SK-N-SH (cell line): ENCODE measurements at regions not wholly inside any gene's neighbourhood (a gene's known extent, or its start where the extent isn't known, plus 50 kb on each side); places are given as distances from the start of the nearest gene placed in this dataset.

Experiments used
- CTCF ChIA-PET: fragments of 300-600, 350-600 bp; formaldehyde crosslinking; extraction: SDS; loops from one replicate; lab custom pipeline; 2021; lab: Yijun Ruan, JAX
- POLR2A ChIA-PET: fragments of 350-600 bp; sonication (Branson Sonifier 250); formaldehyde crosslinking; extraction: SDS; loops from one replicate; lab custom pipeline; 2020; ENCODE audit warnings: antibody characterized with exemption, inconsistent platforms; lab: Yijun Ruan, JAX
- DNase-seq: peaks from one replicate; pipeline ENCODE4 v3.0.0; 2012
- H2AFZ ChIP-seq: fragments of 200-600 bp; sonication (generic); 2 replicates; pipeline ENCODE4 v1.8.1; 2016; ENCODE audit warnings: antibody characterized with exemption, mild to moderate bottlenecking, low read depth
- H3F3A ChIP-seq: fragments of 200-600 bp; sonication (generic); replicated peaks from 2 replicates; pipeline ENCODE3; 2016; ENCODE audit warnings: antibody characterized with exemption, mild to moderate bottlenecking; ENCODE audit not compliant: insufficient read depth
- H3K27ac ChIP-seq, 2 experiments: fragments of 200-500 bp in 1 of 2; fragments of 200-600 bp in 1 of 2; sonication (Bioruptor generic) in 1 of 2; sonication (generic), shearing (Covaris generic) in 1 of 2; 2 replicates each; pipeline versions ENCODE4 v1.5.1 to v1.6.1; 2014 to 2016; ENCODE audit warnings: low read depth in 2 of 2, inconsistent platforms in 1 of 2, low read length in 1 of 2, mild to moderate bottlenecking in 1 of 2, mixed read lengths in 1 of 2
- H3K27me3 ChIP-seq: fragments of 200-600 bp; sonication (generic), shearing (Covaris generic); 2 replicates; pipeline ENCODE4 v1.6.1; 2016; ENCODE audit warnings: mixed run types; ENCODE audit not compliant: insufficient read depth
- H3K36me3 ChIP-seq, 2 experiments: fragments of 200-500 bp in 1 of 2; fragments of 200-600 bp in 1 of 2; sonication (Bioruptor generic) in 1 of 2; sonication (generic) in 1 of 2; replicated peaks in 1 of 2; 2 replicates each; pipeline versions ENCODE3 to v1.5.1; 2014 to 2016; ENCODE audit warnings: low read length in 1 of 2, mild to moderate bottlenecking in 1 of 2; ENCODE audit not compliant: insufficient read depth in 2 of 2, control insufficient read depth in 1 of 2
- H3K4me1 ChIP-seq, 2 experiments: fragments of 200-500 bp in 1 of 2; fragments of 200-600 bp in 1 of 2; sonication (Bioruptor generic) in 1 of 2; sonication (generic), shearing (Covaris generic) in 1 of 2; 2 replicates each; pipeline versions ENCODE4 v1.5.1 to v1.6.1; 2014 to 2016; ENCODE audit warnings: low read depth in 1 of 2, low read length in 1 of 2, mixed run types in 1 of 2; ENCODE audit not compliant: insufficient read depth in 2 of 2, control insufficient read depth in 1 of 2
- H3K4me2 ChIP-seq: fragments of 200-600 bp; sonication (generic), shearing (Covaris generic); 2 replicates; pipeline ENCODE4 v1.6.1; 2017; ENCODE audit warnings: mixed run types
- H3K4me3 ChIP-seq, 2 experiments: fragments of 200-500 bp in 1 of 2; fragments of 200-600 bp in 1 of 2; sonication (Bioruptor generic) in 1 of 2; sonication (generic), shearing (Covaris generic) in 1 of 2; 2 replicates each; pipeline versions ENCODE4 v1.5.1 to v1.8.1; 2014 to 2016; ENCODE audit warnings: low read depth in 2 of 2, inconsistent platforms in 1 of 2, low read length in 1 of 2, mild to moderate bottlenecking in 1 of 2, mixed read lengths in 1 of 2, moderate library complexity in 1 of 2
- H3K79me2 ChIP-seq: fragments of 200-600 bp; sonication (generic); 2 replicates; pipeline ENCODE4 v1.8.1; 2017; ENCODE audit warnings: mild to moderate bottlenecking; ENCODE audit not compliant: insufficient read depth
- H3K9ac ChIP-seq: fragments of 200-600 bp; sonication (generic); 2 replicates; pipeline ENCODE4 v1.6.1; 2017; ENCODE audit warnings: mixed run types
- H3K9me2 ChIP-seq: fragments of 200-600 bp; sonication (generic); 2 replicates; pipeline ENCODE4 v1.6.1; 2017; ENCODE audit warnings: mixed run types
- H3K9me3 ChIP-seq: fragments of 200-600 bp; sonication (generic); 2 replicates; pipeline ENCODE4 v1.6.1; 2017; ENCODE audit warnings: mixed run types, mild to moderate bottlenecking, moderate library complexity
- H4K20me1 ChIP-seq: fragments of 200-600 bp; sonication (generic); 2 replicates; pipeline ENCODE4 v1.6.1; 2017; ENCODE audit warnings: mild to moderate bottlenecking, mixed run types; ENCODE audit not compliant: insufficient read depth
- EP300 ChIP-seq, 2 experiments: IDR thresholded peaks; 2 replicates each; pipeline versions ENCODE4 v1.4.0 to v1.6.1; 2012; ENCODE audit warnings: borderline replicate concordance in 1 of 2, low read depth in 1 of 2, low read length in 1 of 2
- GABPA ChIP-seq: IDR thresholded peaks from 2 replicates; pipeline ENCODE4 v1.4.0; 2012; ENCODE audit warnings: low read depth, mild to moderate bottlenecking
- JUND ChIP-seq: IDR thresholded peaks from 2 replicates; pipeline ENCODE4 v1.4.0; 2012
- RAD21 ChIP-seq: IDR thresholded peaks from 2 replicates; pipeline ENCODE4 v1.6.1; 2012; ENCODE audit warnings: mild to moderate bottlenecking, low read length
- RFX5 ChIP-seq: IDR thresholded peaks from 2 replicates; pipeline ENCODE4 v1.6.1; 2012; ENCODE audit warnings: mild to moderate bottlenecking, improper control_type of control experiment, low read length
- SIN3A ChIP-seq: IDR thresholded peaks from 2 replicates; pipeline ENCODE4 v1.6.1; 2012; ENCODE audit warnings: low read depth, mild to moderate bottlenecking, low read length, moderate library complexity, borderline replicate concordance
- TAF1 ChIP-seq: IDR thresholded peaks from 2 replicates; pipeline ENCODE4 v1.6.1; 2012; ENCODE audit warnings: low read depth, mild to moderate bottlenecking, low read length, moderate library complexity, borderline replicate concordance
- YY1 ChIP-seq: IDR thresholded peaks from 2 replicates; pipeline ENCODE4 v1.4.0; 2012; ENCODE audit warnings: low read depth, mild to moderate bottlenecking
- WGBS: methylation state at CpG from one replicate; pipeline ENCODE4 v1.1.6; 2017; ENCODE audit warnings: low lambda C conversion rate; 5-methylcytosine and 5-hydroxymethylcytosine counted together
- TF ChIP-seq, protein P1 (sequence below): fragments of 150-350 bp; IDR thresholded peaks from 2 replicates; pipeline ENCODE4 v1.6.1; 2017; ENCODE audit warnings: antibody characterized with exemption, low read length, low read depth, borderline replicate concordance
- TF ChIP-seq, protein P2 (sequence below): fragments of 200-600 bp; sonication (generic); IDR thresholded peaks from 2 replicates; pipeline ENCODE4 v1.6.1; 2017; ENCODE audit warnings: antibody characterized with exemption, mild to moderate bottlenecking, moderate library complexity
- TF ChIP-seq, protein P3 (sequence below): IDR thresholded peaks from 2 replicates; pipeline ENCODE4; 2012

DNA sequence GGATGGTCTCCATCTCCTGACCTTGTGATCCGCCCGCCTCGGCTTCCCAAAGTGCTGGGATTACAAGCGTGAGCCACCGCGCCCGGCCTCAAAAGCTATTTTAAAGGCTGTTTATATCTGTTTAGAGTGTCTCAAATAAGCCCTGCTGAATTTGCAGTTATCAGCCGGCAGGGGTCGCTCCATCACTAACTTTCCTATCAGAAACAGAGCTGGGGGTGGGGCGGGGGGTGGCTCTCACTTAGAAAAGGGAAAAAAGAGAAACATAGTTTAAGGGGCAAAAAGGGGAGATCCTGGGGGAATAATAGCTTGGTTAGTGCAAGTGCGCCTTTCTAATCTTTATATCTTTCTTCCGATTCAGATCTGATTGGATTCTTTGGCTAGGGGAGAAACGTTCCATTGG is 450.7 kb downstream of the UBE2NL start:
- Histone ChIP-seq H3K4me1 (no peaks in the 10 kb centered on the region), H2AFZ (no peak overlapping the region), H3K9me3 (no peaks in the 10 kb centered on the region), H3F3A (no peaks in the 10 kb centered on the region), H3K36me3 (no peaks in the 10 kb centered on the region), H3K4me2 (no peak overlapping the region), H3K4me3 (no peak overlapping the region), H3K27ac (no peak overlapping the region), H3K9me2 (no peaks in the 10 kb centered on the region), H3K9ac (no peak overlapping the region), H3K27me3 (no peaks in the 10 kb centered on the region), H4K20me1 (no peaks in the 10 kb centered on the region), H3K79me2 (no peaks in the 10 kb centered on the region)
- POLR2A ChIA-PET = no interaction called here
- CTCF ChIA-PET = interaction anchor here (0.7 to 1.4 kb wide), 4 partner anchors 14 to 564 kb away, joined by 3 to 4 read pairs (median 4); no protein-coding TSS in a partner anchor
- peak; percentile 1 for DNase-seq
- WGBS = 47% methylated on average over 13 of the region's 13 CpGs
- peak; percentile 37; the same call in 1 of the 2 replicates for TF ChIP-seq RAD21
- TF ChIP-seq EP300 (IDR thresholded peaks at IDR 0.05; ENCODE audit: borderline replicate concordance in 1 of 2, low read depth in 1 of 2, low read length in 1 of 2) = no peak
- TF ChIP-seq TAF1 = no peak
- TF ChIP-seq, protein P1, sequence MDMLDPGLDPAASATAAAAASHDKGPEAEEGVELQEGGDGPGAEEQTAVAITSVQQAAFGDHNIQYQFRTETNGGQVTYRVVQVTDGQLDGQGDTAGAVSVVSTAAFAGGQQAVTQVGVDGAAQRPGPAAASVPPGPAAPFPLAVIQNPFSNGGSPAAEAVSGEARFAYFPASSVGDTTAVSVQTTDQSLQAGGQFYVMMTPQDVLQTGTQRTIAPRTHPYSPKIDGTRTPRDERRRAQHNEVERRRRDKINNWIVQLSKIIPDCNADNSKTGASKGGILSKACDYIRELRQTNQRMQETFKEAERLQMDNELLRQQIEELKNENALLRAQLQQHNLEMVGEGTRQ = no peak
- no peak for TF ChIP-seq YY1
- no peak for TF ChIP-seq SIN3A
- TF ChIP-seq, protein P2, sequence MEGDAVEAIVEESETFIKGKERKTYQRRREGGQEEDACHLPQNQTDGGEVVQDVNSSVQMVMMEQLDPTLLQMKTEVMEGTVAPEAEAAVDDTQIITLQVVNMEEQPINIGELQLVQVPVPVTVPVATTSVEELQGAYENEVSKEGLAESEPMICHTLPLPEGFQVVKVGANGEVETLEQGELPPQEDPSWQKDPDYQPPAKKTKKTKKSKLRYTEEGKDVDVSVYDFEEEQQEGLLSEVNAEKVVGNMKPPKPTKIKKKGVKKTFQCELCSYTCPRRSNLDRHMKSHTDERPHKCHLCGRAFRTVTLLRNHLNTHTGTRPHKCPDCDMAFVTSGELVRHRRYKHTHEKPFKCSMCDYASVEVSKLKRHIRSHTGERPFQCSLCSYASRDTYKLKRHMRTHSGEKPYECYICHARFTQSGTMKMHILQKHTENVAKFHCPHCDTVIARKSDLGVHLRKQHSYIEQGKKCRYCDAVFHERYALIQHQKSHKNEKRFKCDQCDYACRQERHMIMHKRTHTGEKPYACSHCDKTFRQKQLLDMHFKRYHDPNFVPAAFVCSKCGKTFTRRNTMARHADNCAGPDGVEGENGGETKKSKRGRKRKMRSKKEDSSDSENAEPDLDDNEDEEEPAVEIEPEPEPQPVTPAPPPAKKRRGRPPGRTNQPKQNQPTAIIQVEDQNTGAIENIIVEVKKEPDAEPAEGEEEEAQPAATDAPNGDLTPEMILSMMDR = peak; percentile 51
- TF ChIP-seq, protein P3, sequence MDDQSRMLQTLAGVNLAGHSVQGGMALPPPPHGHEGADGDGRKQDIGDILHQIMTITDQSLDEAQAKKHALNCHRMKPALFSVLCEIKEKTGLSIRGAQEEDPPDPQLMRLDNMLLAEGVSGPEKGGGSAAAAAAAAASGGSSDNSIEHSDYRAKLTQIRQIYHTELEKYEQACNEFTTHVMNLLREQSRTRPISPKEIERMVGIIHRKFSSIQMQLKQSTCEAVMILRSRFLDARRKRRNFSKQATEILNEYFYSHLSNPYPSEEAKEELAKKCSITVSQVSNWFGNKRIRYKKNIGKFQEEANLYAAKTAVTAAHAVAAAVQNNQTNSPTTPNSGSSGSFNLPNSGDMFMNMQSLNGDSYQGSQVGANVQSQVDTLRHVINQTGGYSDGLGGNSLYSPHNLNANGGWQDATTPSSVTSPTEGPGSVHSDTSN = no peak
- no peak for TF ChIP-seq GABPA

DNA sequence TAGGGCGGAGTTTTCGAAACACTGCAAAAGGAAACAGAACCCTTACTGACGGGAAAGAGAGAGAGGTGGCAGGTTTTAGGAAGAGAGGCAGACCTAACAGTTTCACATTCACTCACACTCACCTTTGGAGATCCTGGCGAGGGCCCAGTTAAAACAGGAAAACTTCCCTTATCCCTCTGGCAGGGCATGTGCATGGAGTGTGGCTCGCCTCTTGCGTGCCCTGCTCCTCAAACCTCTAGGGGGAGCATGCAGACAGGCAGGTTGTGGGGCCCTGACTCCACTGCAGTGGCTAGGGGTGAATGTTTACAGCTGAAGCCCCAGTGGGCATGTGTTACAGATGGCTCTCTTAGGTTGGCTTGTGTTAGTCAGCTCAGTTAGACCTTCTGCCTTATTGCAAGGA is 451.5 kb downstream of the UBE2NL start:
- TF ChIP-seq JUND (no peak), RFX5 (no peak)
- TF ChIP-seq, protein P3 = no peak
- peak; percentile 2 for DNase-seq
- H3K27me3 ChIP-seq = no peaks in the 10 kb centered on the region
- no peak overlapping the region for H3K4me3 ChIP-seq
- WGBS = 18% methylated on average over 6 of the region's 6 CpGs
- no peaks in the 10 kb centered on the region for H3F3A ChIP-seq
- H3K9ac ChIP-seq = no peak overlapping the region
- no peak overlapping the region for H3K27ac ChIP-seq
- H3K4me2 ChIP-seq = no peak overlapping the region
- POLR2A ChIA-PET = no interaction called here
- no peaks in the 10 kb centered on the region for H3K9me3 ChIP-seq
- H3K9me2 ChIP-seq = no peaks in the 10 kb centered on the region
- no peaks in the 10 kb centered on the region for H3K79me2 ChIP-seq
- no peak overlapping the region for H2AFZ ChIP-seq
- no peaks in the 10 kb centered on the region for H3K4me1 ChIP-seq
- no peaks in the 10 kb centered on the region for H3K36me3 ChIP-seq
- CTCF ChIA-PET = interaction anchor here (0.7 kb wide), 1 partner anchor 227 kb away, joined by 3 read pairs; no protein-coding TSS in a partner anchor
- H4K20me1 ChIP-seq = no peaks in the 10 kb centered on the region
